Panc1 (cell line): ENCODE measurements at regions not wholly inside any gene's neighbourhood (a gene's known extent, or its start where the extent isn't known, plus 50 kb on each side); places are given as distances from the start of the nearest gene placed in this dataset.

ENCODE experiments used
- POLR2AphosphoS5 ChIP-seq: IDR thresholded peaks from 2 replicates; pipeline ENCODE4 v1.6.1; 2012; ENCODE audit warnings: mild to moderate bottlenecking, low read depth, low read length, moderate library complexity
- TCF7L2 ChIP-seq: IDR thresholded peaks from 2 replicates; pipeline ENCODE4 v1.6.1; 2011; ENCODE audit warnings: mild to moderate bottlenecking, low read depth, low read length, inconsistent platforms
- TF ChIP-seq, protein P1 (sequence below): fragments of 450-650 bp; IDR thresholded peaks from 2 replicates; pipeline ENCODE4 v1.5.1; 2017; ENCODE audit warnings: mild to moderate bottlenecking
- TF ChIP-seq, protein P2 (sequence below), 2 experiments: IDR thresholded peaks; 2 replicates each; pipeline ENCODE4 v1.6.1; 2011 to 2012; ENCODE audit warnings: low read depth in 2 of 2, control low read depth in 1 of 2, low read length in 1 of 2, mild to moderate bottlenecking in 1 of 2, moderate library complexity in 1 of 2; ENCODE audit not compliant: insufficient read depth in 1 of 2

DNA sequence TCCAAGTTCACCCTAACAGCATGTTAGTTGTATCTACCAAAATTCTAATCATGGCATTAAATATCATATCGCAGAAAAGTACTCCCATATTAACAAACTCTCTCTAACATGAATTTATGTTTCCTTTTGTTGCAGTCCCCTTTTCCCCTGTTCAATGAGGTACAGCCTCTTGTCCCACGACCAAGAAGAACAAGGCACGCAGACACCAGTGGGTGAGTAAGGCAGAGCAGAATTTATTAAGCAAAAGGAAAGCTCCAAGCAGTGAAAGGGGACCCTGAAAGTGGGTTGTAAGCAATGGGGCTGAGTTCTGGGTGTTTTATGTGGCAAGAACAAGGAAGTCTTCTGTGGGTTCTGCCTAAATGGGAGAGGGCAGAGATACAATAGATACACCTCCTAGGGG lies 183.5 kb downstream of the LURAP1L start:
- TF ChIP-seq, protein P1, sequence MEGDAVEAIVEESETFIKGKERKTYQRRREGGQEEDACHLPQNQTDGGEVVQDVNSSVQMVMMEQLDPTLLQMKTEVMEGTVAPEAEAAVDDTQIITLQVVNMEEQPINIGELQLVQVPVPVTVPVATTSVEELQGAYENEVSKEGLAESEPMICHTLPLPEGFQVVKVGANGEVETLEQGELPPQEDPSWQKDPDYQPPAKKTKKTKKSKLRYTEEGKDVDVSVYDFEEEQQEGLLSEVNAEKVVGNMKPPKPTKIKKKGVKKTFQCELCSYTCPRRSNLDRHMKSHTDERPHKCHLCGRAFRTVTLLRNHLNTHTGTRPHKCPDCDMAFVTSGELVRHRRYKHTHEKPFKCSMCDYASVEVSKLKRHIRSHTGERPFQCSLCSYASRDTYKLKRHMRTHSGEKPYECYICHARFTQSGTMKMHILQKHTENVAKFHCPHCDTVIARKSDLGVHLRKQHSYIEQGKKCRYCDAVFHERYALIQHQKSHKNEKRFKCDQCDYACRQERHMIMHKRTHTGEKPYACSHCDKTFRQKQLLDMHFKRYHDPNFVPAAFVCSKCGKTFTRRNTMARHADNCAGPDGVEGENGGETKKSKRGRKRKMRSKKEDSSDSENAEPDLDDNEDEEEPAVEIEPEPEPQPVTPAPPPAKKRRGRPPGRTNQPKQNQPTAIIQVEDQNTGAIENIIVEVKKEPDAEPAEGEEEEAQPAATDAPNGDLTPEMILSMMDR = no peak
- TF ChIP-seq, protein P2, sequence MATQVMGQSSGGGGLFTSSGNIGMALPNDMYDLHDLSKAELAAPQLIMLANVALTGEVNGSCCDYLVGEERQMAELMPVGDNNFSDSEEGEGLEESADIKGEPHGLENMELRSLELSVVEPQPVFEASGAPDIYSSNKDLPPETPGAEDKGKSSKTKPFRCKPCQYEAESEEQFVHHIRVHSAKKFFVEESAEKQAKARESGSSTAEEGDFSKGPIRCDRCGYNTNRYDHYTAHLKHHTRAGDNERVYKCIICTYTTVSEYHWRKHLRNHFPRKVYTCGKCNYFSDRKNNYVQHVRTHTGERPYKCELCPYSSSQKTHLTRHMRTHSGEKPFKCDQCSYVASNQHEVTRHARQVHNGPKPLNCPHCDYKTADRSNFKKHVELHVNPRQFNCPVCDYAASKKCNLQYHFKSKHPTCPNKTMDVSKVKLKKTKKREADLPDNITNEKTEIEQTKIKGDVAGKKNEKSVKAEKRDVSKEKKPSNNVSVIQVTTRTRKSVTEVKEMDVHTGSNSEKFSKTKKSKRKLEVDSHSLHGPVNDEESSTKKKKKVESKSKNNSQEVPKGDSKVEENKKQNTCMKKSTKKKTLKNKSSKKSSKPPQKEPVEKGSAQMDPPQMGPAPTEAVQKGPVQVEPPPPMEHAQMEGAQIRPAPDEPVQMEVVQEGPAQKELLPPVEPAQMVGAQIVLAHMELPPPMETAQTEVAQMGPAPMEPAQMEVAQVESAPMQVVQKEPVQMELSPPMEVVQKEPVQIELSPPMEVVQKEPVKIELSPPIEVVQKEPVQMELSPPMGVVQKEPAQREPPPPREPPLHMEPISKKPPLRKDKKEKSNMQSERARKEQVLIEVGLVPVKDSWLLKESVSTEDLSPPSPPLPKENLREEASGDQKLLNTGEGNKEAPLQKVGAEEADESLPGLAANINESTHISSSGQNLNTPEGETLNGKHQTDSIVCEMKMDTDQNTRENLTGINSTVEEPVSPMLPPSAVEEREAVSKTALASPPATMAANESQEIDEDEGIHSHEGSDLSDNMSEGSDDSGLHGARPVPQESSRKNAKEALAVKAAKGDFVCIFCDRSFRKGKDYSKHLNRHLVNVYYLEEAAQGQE (IDR thresholded peaks at IDR 0.05; ENCODE audit: insufficient read depth in 1 of 2, low read depth in 2 of 2, low read length in 1 of 2) = no peak
- TF ChIP-seq POLR2AphosphoS5 = no peak
- TF ChIP-seq TCF7L2 = no peak
